ENCODE measurements at regions not wholly inside any gene's neighbourhood (a gene's known extent, or its start where the extent isn't known, plus 50 kb on each side); places are given as distances from the start of the nearest gene placed in this dataset.

DNA sequence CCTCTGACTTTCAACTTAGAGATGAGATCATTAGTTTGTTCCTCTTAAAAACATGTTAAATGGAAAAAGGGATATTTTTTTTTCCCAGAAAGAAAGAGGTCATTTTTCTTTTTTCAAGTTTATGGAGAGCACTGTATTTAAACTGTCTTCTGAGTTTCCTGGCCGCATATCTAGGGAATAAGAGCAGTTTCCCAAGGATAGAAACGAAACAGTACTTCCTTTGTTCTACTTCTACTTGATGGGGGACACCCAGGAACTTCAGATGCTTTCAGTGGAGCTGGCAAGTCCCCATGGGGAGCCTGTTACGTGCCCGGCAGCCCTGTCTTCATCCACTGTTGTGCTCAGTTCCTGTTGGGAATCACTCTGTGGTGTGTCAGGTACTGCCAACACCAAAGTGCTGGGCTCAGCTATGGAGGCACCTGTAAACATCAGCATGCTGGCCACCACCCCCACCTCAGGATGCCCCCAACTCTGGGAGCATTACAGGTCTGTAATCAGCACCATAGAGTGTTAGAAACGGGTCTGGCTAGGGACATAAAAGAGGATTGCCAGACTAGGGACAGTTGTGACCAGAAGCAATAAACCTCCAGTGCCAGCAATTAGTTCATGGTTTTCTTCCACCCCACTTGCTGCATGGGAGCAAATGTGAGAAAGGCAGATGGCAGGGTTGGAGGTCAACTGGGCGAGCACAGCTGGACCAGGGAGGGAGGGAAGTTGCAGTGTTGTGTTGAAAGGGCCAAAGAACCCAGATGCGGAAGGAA lies 221.7 kb upstream of the ECI2 start:
- Mint-ChIP-seq H3K9me3 (ENCODE audit: low read depth) (no peaks in the 10 kb centered on the region), H3K4me1 (ENCODE audit: low read depth) (peaks cover 50% of the 10 kb centered on the region), H3K4me3 (ENCODE audit: unreplicated experiment) (no peak overlapping the region), H3K27me3 (ENCODE audit: low read depth) (no peaks in the 10 kb centered on the region), H3K36me3 (ENCODE audit: low read depth) (peaks cover 1% of the 10 kb centered on the region), H3K27ac (ENCODE audit: unreplicated experiment) (peak overlapping the region; percentile 80)
- DNase-seq (ENCODE audit: low spot score): no peak
- TF ChIP-seq, protein P1, sequence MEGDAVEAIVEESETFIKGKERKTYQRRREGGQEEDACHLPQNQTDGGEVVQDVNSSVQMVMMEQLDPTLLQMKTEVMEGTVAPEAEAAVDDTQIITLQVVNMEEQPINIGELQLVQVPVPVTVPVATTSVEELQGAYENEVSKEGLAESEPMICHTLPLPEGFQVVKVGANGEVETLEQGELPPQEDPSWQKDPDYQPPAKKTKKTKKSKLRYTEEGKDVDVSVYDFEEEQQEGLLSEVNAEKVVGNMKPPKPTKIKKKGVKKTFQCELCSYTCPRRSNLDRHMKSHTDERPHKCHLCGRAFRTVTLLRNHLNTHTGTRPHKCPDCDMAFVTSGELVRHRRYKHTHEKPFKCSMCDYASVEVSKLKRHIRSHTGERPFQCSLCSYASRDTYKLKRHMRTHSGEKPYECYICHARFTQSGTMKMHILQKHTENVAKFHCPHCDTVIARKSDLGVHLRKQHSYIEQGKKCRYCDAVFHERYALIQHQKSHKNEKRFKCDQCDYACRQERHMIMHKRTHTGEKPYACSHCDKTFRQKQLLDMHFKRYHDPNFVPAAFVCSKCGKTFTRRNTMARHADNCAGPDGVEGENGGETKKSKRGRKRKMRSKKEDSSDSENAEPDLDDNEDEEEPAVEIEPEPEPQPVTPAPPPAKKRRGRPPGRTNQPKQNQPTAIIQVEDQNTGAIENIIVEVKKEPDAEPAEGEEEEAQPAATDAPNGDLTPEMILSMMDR (IDR thresholded peaks at IDR 0.05): no peak

DNA sequence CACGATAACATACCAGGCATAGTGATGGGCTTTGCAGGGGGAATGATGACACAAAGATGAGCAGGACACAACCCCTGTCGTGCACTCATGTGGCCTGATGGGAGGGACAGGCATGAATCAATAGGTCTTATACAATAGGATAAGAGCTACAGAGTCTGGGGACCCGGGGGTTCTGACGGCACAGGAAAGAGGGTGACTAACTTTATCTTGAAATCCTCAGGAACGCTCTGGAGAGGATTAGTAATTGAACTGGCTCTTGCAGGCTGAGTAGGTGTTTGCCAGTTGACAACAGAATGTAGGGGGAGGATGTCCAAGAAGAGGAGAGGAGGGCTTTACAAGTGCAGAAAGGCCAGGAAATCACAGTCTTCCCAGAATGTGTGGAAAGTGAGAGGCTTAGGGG lies 219.9 kb upstream of the ECI2 start:
- H3K27ac Mint-ChIP-seq (ENCODE audit: unreplicated experiment): peak overlapping the region; percentile 72
- H3K36me3 Mint-ChIP-seq (ENCODE audit: low read depth): no peaks in the 10 kb centered on the region
- H3K9me3 Mint-ChIP-seq (ENCODE audit: low read depth): no peaks in the 10 kb centered on the region
- no peak for DNase-seq (ENCODE audit: low spot score)
- TF ChIP-seq, protein P1 (IDR thresholded peaks at IDR 0.05): no peak
- peaks cover 68% of the 10 kb centered on the region for H3K4me1 Mint-ChIP-seq (ENCODE audit: low read depth)
- H3K27me3 Mint-ChIP-seq (ENCODE audit: low read depth): no peaks in the 10 kb centered on the region
- no peak overlapping the region for H3K4me3 Mint-ChIP-seq (ENCODE audit: unreplicated experiment)

DNA sequence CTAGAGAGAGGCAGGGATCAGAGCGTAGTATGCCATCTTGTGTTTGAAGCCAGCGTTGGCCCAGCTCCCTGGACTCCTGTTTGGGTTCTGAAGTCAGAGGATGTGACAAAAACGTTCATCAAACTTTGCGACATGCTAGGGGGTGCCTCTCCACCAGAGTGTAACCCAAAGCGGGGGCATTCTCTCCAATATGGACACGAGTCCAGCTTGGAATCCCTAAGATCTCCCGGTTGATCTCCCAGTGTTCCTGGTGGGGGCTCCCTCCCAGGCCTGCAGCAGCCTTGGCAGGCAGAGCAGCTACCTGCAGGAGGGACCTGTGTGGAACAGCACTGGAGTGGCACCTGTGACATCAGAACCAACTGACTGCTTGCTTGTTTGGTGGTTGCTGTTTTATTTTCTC lies 218.8 kb upstream of the ECI2 start:
- Mint-ChIP-seq H3K9me3 (ENCODE audit: low read depth) (no peaks in the 10 kb centered on the region), H3K4me3 (ENCODE audit: unreplicated experiment) (no peak overlapping the region), H3K27ac (ENCODE audit: unreplicated experiment) (no peak overlapping the region), H3K36me3 (ENCODE audit: low read depth) (no peaks in the 10 kb centered on the region), H3K27me3 (ENCODE audit: low read depth) (no peaks in the 10 kb centered on the region), H3K4me1 (ENCODE audit: low read depth) (peaks cover 62% of the 10 kb centered on the region)
- TF ChIP-seq, protein P1 (IDR thresholded peaks at IDR 0.05): no peak
- no peak for DNase-seq (ENCODE audit: low spot score)

DNA sequence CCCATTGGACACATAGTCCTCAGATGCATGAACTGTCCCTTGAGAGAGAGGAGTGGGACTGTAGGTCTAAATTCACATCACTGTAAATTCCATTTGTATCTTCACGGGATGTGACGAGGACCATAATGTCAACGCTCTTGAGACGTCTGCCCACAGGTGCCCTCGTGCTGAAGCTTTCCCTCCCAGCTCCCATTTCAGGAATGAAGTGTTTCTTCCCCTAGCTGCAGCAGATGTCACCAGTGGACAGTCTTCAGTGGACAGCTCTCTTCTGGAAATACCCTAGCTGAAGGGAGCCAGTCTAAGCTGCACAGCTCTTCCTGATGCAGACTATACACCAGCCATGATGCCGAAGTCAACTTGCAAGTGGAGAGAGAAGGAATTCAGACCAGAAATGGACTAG lies 217.4 kb upstream of the ECI2 start:
- peak overlapping the region; percentile 97 for H3K27ac Mint-ChIP-seq (ENCODE audit: unreplicated experiment)
- H3K4me1 Mint-ChIP-seq (ENCODE audit: low read depth): peaks cover 57% of the 10 kb centered on the region
- H3K27me3 Mint-ChIP-seq (ENCODE audit: low read depth): no peaks in the 10 kb centered on the region
- DNase-seq (ENCODE audit: low spot score): no peak
- H3K4me3 Mint-ChIP-seq (ENCODE audit: unreplicated experiment): no peak overlapping the region
- no peaks in the 10 kb centered on the region for H3K9me3 Mint-ChIP-seq (ENCODE audit: low read depth)
- TF ChIP-seq, protein P1 (IDR thresholded peaks at IDR 0.05): no peak
- no peaks in the 10 kb centered on the region for H3K36me3 Mint-ChIP-seq (ENCODE audit: low read depth)

DNA sequence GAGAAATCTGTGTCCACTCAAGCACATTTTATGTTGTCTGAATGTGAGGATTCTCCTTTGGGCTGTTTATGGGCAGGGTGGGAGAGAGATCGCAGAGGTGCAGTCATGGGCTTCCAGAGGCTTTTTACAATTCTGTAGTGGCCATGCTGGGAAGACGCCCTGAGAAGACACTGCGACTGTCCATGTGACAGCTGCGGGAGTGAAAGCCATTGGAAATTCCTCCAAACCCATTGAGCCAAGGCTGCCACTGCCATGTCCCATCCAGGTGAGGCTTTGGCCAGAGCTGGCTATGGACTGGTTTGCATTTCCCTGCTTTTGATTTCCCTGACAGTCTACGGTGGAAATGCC lies 216.9 kb upstream of the ECI2 start:
- H3K27me3 Mint-ChIP-seq (ENCODE audit: low read depth): no peaks in the 10 kb centered on the region
- TF ChIP-seq, protein P1 (IDR thresholded peaks at IDR 0.05): peak; percentile 12
- no peak for DNase-seq (ENCODE audit: low spot score)
- H3K27ac Mint-ChIP-seq (ENCODE audit: unreplicated experiment): peak overlapping the region; percentile 97
- H3K4me1 Mint-ChIP-seq (ENCODE audit: low read depth): peaks cover 56% of the 10 kb centered on the region
- H3K36me3 Mint-ChIP-seq (ENCODE audit: low read depth): no peaks in the 10 kb centered on the region
- peak overlapping the region; percentile 59 for H3K4me3 Mint-ChIP-seq (ENCODE audit: unreplicated experiment)
- H3K9me3 Mint-ChIP-seq (ENCODE audit: low read depth): no peaks in the 10 kb centered on the region

Data from chondrocyte (in vitro differentiated cells).